KMS-11 (cell line): ENCODE measurements at regions not wholly inside any gene's neighbourhood (a gene's known extent, or its start where the extent isn't known, plus 50 kb on each side); places are given as distances from the start of the nearest gene placed in this dataset.

Experiments
- H2AFZ ChIP-seq: fragments of 200-600 bp; sonication (generic); 2 replicates; pipeline ENCODE4 v1.6.1; 2016; ENCODE audit warnings: antibody characterized with exemption, mixed run types, low read depth
- H3K27ac ChIP-seq: fragments of 200-600 bp; sonication (generic); 2 replicates; pipeline ENCODE4 v1.6.1; 2016; ENCODE audit warnings: mild to moderate bottlenecking, mixed run types
- H3K27me3 ChIP-seq: fragments of 200-600 bp; sonication (generic); 2 replicates; pipeline ENCODE4 v1.6.1; 2017; ENCODE audit warnings: mild to moderate bottlenecking, low read depth, mixed run types, moderate library complexity; ENCODE audit not compliant: insufficient read depth
- H3K36me3 ChIP-seq: fragments of 200-600 bp; sonication (generic); 2 replicates; pipeline ENCODE4 v1.6.1; 2017; ENCODE audit warnings: mild to moderate bottlenecking, mixed run types; ENCODE audit not compliant: insufficient read depth
- H3K4me1 ChIP-seq: fragments of 200-600 bp; sonication (generic); 2 replicates; pipeline ENCODE4 v1.6.1; 2016; ENCODE audit warnings: mild to moderate bottlenecking, low read depth, mixed run types; ENCODE audit not compliant: poor library complexity, severe bottlenecking
- H3K4me2 ChIP-seq: fragments of 200-600 bp; sonication (generic); 2 replicates; pipeline ENCODE4 v1.7.0; 2016; ENCODE audit warnings: mild to moderate bottlenecking, mixed run types
- H3K4me3 ChIP-seq: fragments of 200-600 bp; sonication (generic); IDR thresholded peaks from 2 replicates; pipeline ENCODE4 v1.6.1; 2017; ENCODE audit warnings: low read depth, low read length, mixed read lengths; ENCODE audit not compliant: insufficient read depth
- H3K79me2 ChIP-seq: fragments of 200-600 bp; sonication (generic); 2 replicates; pipeline ENCODE4 v1.6.1; 2016; ENCODE audit warnings: low read depth, mixed run types; ENCODE audit not compliant: insufficient read depth
- H3K9ac ChIP-seq: fragments of 200-600 bp; sonication (generic); 2 replicates; pipeline ENCODE4 v1.6.1; 2016; ENCODE audit warnings: mild to moderate bottlenecking, mixed run types
- H4K20me1 ChIP-seq: fragments of 200-600 bp; sonication (generic); 2 replicates; pipeline ENCODE4 v1.6.1; 2016; ENCODE audit warnings: mild to moderate bottlenecking, mixed run types; ENCODE audit not compliant: insufficient read depth
- TF ChIP-seq, protein P1 (sequence below): fragments of 200-600 bp; sonication (generic); conservative IDR thresholded peaks from 2 replicates; pipeline ENCODE4 v1.6.1; 2017; ENCODE audit warnings: low read depth, mild to moderate bottlenecking, antibody characterized with exemption, low read length, moderate library complexity, mixed read lengths

DNA sequence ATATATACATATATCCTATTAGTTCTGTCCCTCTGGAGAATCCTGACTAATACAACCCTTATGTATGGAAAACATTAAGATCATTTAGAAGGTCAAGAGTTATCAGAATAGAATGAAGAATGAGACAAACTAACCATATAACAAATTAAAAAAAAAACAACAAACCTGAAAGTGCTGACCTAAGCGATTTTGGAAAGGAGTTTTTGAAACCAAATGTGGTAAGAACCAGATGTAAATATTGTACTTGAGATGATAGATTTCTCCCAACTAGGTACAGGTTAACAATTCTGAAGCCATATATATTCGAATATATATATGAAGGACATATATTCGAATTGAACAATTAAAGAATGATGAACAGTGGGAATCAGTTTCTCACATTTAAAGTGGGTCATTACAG is 917.8 kb upstream of the SLC39A10 start:
- no peak overlapping the region for H3K27ac ChIP-seq
- peaks cover 14% of the 10 kb centered on the region for H3K4me1 ChIP-seq
- H4K20me1 ChIP-seq, result no peaks in the 10 kb centered on the region
- no peaks in the 10 kb centered on the region for H3K27me3 ChIP-seq
- H2AFZ ChIP-seq, result no peak overlapping the region
- H3K4me2 ChIP-seq, result peak overlapping the region; percentile 21
- H3K79me2 ChIP-seq, result no peaks in the 10 kb centered on the region
- H3K36me3 ChIP-seq, result no peaks in the 10 kb centered on the region
- TF ChIP-seq, protein P1, sequence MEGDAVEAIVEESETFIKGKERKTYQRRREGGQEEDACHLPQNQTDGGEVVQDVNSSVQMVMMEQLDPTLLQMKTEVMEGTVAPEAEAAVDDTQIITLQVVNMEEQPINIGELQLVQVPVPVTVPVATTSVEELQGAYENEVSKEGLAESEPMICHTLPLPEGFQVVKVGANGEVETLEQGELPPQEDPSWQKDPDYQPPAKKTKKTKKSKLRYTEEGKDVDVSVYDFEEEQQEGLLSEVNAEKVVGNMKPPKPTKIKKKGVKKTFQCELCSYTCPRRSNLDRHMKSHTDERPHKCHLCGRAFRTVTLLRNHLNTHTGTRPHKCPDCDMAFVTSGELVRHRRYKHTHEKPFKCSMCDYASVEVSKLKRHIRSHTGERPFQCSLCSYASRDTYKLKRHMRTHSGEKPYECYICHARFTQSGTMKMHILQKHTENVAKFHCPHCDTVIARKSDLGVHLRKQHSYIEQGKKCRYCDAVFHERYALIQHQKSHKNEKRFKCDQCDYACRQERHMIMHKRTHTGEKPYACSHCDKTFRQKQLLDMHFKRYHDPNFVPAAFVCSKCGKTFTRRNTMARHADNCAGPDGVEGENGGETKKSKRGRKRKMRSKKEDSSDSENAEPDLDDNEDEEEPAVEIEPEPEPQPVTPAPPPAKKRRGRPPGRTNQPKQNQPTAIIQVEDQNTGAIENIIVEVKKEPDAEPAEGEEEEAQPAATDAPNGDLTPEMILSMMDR, result no peak
- H3K4me3 ChIP-seq, result no peak overlapping the region
- H3K9ac ChIP-seq, result no peak overlapping the region

DNA sequence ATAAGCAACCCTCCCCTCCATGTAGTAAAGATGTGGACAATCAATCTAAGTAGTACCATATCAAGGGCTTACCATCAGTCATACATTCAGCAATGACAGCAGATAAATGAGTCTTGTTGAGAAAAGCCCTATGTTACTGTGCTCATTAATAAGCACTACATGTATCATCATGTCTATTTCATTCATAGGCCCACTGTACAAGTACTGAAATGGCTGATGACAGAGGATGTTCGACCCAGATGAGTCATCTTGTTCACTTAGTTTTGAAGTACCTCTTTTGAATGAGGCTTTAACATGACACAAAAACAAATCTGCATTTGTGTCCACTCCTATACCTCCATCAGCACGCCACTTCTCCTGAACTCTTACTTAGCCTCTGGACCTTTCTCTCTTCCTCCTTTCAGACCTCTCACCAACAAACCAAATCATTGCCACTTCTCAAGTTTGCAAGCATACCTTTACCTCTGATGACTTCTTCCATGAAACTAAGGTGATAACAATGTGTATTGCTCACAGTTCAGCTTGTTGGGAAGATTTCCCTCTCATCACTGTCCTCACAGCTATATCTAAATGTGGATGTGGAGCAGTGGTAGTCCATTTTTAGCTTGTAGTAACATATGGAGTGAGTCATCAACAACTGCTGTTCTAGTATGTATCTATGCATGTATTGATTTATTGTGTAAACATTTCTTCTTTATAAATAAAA is 921.0 kb upstream of the SLC39A10 start:
- no peak overlapping the region for H3K4me3 ChIP-seq
- H2AFZ ChIP-seq, result no peak overlapping the region
- H3K27ac ChIP-seq, result no peak overlapping the region
- H3K9ac ChIP-seq, result no peak overlapping the region
- TF ChIP-seq, protein P1, result no peak
- H3K79me2 ChIP-seq, result no peaks in the 10 kb centered on the region
- H3K27me3 ChIP-seq, result no peaks in the 10 kb centered on the region
- peaks cover 14% of the 10 kb centered on the region for H3K4me1 ChIP-seq
- no peak overlapping the region for H3K4me2 ChIP-seq
- no peaks in the 10 kb centered on the region for H3K36me3 ChIP-seq
- H4K20me1 ChIP-seq, result no peaks in the 10 kb centered on the region

DNA sequence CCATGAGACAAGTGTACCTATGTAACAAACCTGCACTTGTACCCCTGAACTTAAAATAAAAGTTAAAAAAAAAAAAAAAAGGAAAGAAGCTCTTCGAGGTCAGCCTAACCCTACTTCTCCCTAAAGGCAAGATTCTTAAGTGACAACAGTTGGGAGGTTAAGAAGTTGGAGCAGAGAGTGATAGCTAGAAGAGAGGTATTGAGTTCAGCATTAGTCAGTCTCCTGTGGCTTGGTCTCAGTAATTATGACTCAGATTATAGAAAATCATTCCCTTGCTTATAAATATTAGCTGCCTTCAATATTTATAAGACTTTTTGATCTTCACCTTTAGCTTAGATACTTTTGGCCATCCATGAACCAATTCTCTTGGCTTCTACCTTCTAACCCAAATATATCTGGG is 926.8 kb upstream of the SLC39A10 start:
- Histone ChIP-seq H2AFZ (no peak overlapping the region), H3K27me3 (no peaks in the 10 kb centered on the region), H3K36me3 (no peaks in the 10 kb centered on the region), H3K27ac (no peak overlapping the region), H3K4me2 (no peak overlapping the region), H3K9ac (no peak overlapping the region), H4K20me1 (no peaks in the 10 kb centered on the region), H3K4me1 (no peaks in the 10 kb centered on the region), H3K79me2 (no peaks in the 10 kb centered on the region), H3K4me3 (no peak overlapping the region)
- TF ChIP-seq, protein P1, result no peak

DNA sequence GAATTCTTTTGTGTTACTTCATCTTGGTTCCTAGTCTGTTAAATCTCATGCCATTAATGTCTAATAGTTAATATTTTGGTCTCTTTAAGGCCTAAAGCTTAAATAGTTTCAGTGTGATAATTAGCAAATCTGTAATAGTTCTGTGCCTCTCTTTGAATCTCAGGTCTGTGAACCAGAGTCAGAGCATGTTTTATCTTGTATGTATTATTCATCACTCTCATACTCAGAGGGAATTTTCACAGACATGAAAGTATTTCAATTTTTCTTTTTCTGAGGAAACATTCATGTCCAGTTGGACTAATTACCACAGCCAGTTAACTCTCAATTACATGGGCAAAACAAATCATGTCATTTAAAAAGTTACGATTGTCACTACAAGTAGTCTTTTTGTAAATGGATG is 931.9 kb upstream of the SLC39A10 start:
- H3K27ac ChIP-seq, result no peak overlapping the region
- H3K27me3 ChIP-seq, result no peaks in the 10 kb centered on the region
- H4K20me1 ChIP-seq, result no peaks in the 10 kb centered on the region
- H3K4me2 ChIP-seq, result no peak overlapping the region
- no peak overlapping the region for H3K9ac ChIP-seq
- H3K79me2 ChIP-seq, result no peaks in the 10 kb centered on the region
- no peak overlapping the region for H3K4me3 ChIP-seq
- TF ChIP-seq, protein P1, result no peak
- H2AFZ ChIP-seq, result no peak overlapping the region
- H3K36me3 ChIP-seq, result no peaks in the 10 kb centered on the region
- no peaks in the 10 kb centered on the region for H3K4me1 ChIP-seq
